ENCODE measurements at regions not wholly inside any gene's neighbourhood (a gene's known extent, or its start where the extent isn't known, plus 50 kb on each side); places are given as distances from the start of the nearest gene placed in this dataset.

DNA sequence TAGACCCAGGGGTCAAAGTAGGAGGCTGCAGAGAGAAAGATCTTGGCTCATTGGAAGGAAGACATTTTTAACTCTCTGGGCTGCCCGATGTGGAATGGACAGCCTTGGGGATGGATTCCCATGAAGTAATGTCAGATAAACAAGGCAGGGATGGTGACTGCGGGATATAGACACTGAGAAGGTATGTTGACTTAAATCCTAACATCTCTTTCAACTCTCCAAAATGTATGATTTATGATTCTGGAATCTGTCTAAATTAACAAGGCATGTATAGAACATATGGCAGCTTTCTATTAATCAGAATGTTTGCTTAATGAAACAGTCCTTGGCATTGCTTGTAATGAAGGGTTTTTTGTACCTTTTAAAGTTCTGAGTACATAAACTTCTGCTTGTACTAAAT is 56.1 kb upstream of the VSTM5 start:
- no CpG with 5 or more reads among the region's 2 CpGs for WGBS (ENCODE audit: extremely low coverage, insufficient read length, low lambda C conversion rate)
- Histone ChIP-seq H2BK12ac (ENCODE audit: insufficient read length, low read depth, low read length) (no peak overlapping the region), H3K9ac (ENCODE audit: extremely low read depth, insufficient read length, low read length) (no peak overlapping the region), H2AFZ (ENCODE audit: low read length) (no peak overlapping the region), H3K18ac (ENCODE audit: insufficient read length, low read depth, low read length) (no peak overlapping the region), H3K27ac (ENCODE audit: insufficient read length, low read depth, low read length) (no peak overlapping the region), H3K4me2 (ENCODE audit: insufficient read depth, insufficient read length, low read length) (no peak overlapping the region), H2BK20ac (ENCODE audit: low read depth, low read length, poor library complexity, severe bottlenecking) (no peak overlapping the region), H3K56ac (ENCODE audit: insufficient read length, low read depth, low read length) (no peak overlapping the region), H2AK5ac (ENCODE audit: insufficient read length, low read length) (no peak overlapping the region), H3K14ac (ENCODE audit: insufficient read depth, low read length) (no peak overlapping the region), H3K23me2 (ENCODE audit: insufficient read length, low read depth, low read length, poor library complexity, severe bottlenecking) (no peaks in the 10 kb centered on the region), H3T11ph (ENCODE audit: low read length) (no peak overlapping the region), H3K4me1 (ENCODE audit: insufficient read depth, low read length) (no peaks in the 10 kb centered on the region; the same call in 1 of the 2 replicates), H2BK120ac (ENCODE audit: low read depth, low read length, poor library complexity, severe bottlenecking) (no peak overlapping the region), H2BK5ac (ENCODE audit: insufficient read length, low read length) (no peak overlapping the region), H4K91ac (ENCODE audit: insufficient read length, low read depth, low read length) (no peak overlapping the region), H4K5ac (ENCODE audit: insufficient read length, low read depth, low read length) (no peak overlapping the region), H3K79me1 (ENCODE audit: insufficient read depth, low read depth, low read length, poor library complexity, severe bottlenecking) (no peaks in the 10 kb centered on the region), H3K4ac (ENCODE audit: low read depth, low read length) (no peak overlapping the region), H4K20me1 (ENCODE audit: control insufficient read depth, insufficient read depth, insufficient read length) (no peaks in the 10 kb centered on the region), H3K23ac (ENCODE audit: insufficient read length, low read depth, low read length) (no peak overlapping the region), H3K27me3 (ENCODE audit: insufficient read depth, low read length) (no peaks in the 10 kb centered on the region), H4K8ac (replicated peaks; ENCODE audit: insufficient read length, low read depth, low read length) (no peak overlapping the region), H3K9me3 (ENCODE audit: control insufficient read depth, low read depth, low read length) (no peaks in the 10 kb centered on the region), H3K79me2 (ENCODE audit: insufficient read depth, low read length) (no peaks in the 10 kb centered on the region), H2BK15ac (ENCODE audit: low read depth, low read length) (no peak overlapping the region)
- Mint-ChIP-seq H3K27ac (no peak overlapping the region), H3K9me3 (no peaks in the 10 kb centered on the region), H3K4me1 (peaks cover 7 to 10% of the 10 kb centered on the region in 2 experiments), H3K4me3 (no peak overlapping the region), H3K36me3 (ENCODE audit: insufficient read depth in 1 of 3, low read depth in 3 of 3) (no peaks in the 10 kb centered on the region), H3K27me3 (ENCODE audit: low read depth) (peaks cover 11% of the 10 kb centered on the region)
- no peak for DNase-seq
- TF ChIP-seq, protein P1, sequence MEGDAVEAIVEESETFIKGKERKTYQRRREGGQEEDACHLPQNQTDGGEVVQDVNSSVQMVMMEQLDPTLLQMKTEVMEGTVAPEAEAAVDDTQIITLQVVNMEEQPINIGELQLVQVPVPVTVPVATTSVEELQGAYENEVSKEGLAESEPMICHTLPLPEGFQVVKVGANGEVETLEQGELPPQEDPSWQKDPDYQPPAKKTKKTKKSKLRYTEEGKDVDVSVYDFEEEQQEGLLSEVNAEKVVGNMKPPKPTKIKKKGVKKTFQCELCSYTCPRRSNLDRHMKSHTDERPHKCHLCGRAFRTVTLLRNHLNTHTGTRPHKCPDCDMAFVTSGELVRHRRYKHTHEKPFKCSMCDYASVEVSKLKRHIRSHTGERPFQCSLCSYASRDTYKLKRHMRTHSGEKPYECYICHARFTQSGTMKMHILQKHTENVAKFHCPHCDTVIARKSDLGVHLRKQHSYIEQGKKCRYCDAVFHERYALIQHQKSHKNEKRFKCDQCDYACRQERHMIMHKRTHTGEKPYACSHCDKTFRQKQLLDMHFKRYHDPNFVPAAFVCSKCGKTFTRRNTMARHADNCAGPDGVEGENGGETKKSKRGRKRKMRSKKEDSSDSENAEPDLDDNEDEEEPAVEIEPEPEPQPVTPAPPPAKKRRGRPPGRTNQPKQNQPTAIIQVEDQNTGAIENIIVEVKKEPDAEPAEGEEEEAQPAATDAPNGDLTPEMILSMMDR (conservative IDR thresholded peaks at IDR 0.05) = no peak

All from H9 (cell line).